Endodermal cell (in vitro differentiated cells): ENCODE measurements at regions not wholly inside any gene's neighbourhood (a gene's known extent, or its start where the extent isn't known, plus 50 kb on each side); places are given as distances from the start of the nearest gene placed in this dataset.

Source experiments
- DNase-seq: peaks from one replicate; pipeline ENCODE4 v3.0.0-alpha.2; 2017
- H3K27ac ChIP-seq: 2 replicates; pipeline ENCODE4 v1.5.1; 2013; ENCODE audit warnings: mild to moderate bottlenecking, low read depth, low read length, moderate library complexity
- H3K27me3 ChIP-seq: 2 replicates; pipeline ENCODE4 v1.6.1; 2013; ENCODE audit warnings: mild to moderate bottlenecking, low read length, moderate library complexity; ENCODE audit not compliant: insufficient read depth, control insufficient read depth, poor library complexity, severe bottlenecking
- H3K36me3 ChIP-seq: 2 replicates; pipeline ENCODE4 v1.7.0; 2013; ENCODE audit warnings: mild to moderate bottlenecking, low read length, moderate library complexity; ENCODE audit not compliant: control insufficient read depth, insufficient read depth
- H3K4me1 ChIP-seq: one replicate; pipeline ENCODE4 v1.7.0; 2013; ENCODE audit warnings: low read length; ENCODE audit not compliant: control insufficient read depth, insufficient read depth
- H3K4me3 ChIP-seq: 2 replicates; pipeline ENCODE4 v1.5.1; 2013; ENCODE audit warnings: mild to moderate bottlenecking, low read length, moderate library complexity
- H3K9ac ChIP-seq: 2 replicates; pipeline ENCODE4 v1.6.1; 2013; ENCODE audit warnings: mild to moderate bottlenecking, low read length, moderate library complexity; ENCODE audit not compliant: poor library complexity, severe bottlenecking; ENCODE audit errors: extremely low read depth
- H3K9me3 ChIP-seq: 2 replicates; pipeline ENCODE4 v1.6.1; 2013; ENCODE audit warnings: mild to moderate bottlenecking, low read length, moderate library complexity; ENCODE audit not compliant: control insufficient read depth
- H3K27ac Mint-ChIP-seq: 2 replicates; pipeline ENCODE4 v1.8.0; 2020; ENCODE audit warnings: mixed read lengths
- H3K27me3 Mint-ChIP-seq: 2 replicates; pipeline ENCODE4 v1.8.0; 2021; ENCODE audit warnings: mild to moderate bottlenecking, mixed read lengths; ENCODE audit not compliant: insufficient read depth
- H3K36me3 Mint-ChIP-seq: 2 replicates; pipeline ENCODE4 v1.8.0; 2020; ENCODE audit warnings: low read depth, mixed read lengths
- H3K4me1 Mint-ChIP-seq: 2 replicates; pipeline ENCODE4 v1.8.0; 2020; ENCODE audit warnings: mixed read lengths
- H3K4me3 Mint-ChIP-seq: 2 replicates; pipeline ENCODE4 v1.8.0; 2020; ENCODE audit warnings: mild to moderate bottlenecking, moderate library complexity, mixed read lengths
- H3K9me3 Mint-ChIP-seq: 2 replicates; pipeline ENCODE4 v1.8.0; 2020; ENCODE audit warnings: mild to moderate bottlenecking, mixed read lengths
- CTCF ChIP-seq: fragments of 200-600 bp; sonication (generic); conservative IDR thresholded peaks from 2 replicates; pipeline ENCODE4 v1.5.0; 2021; ENCODE audit warnings: antibody characterized with exemption, mild to moderate bottlenecking
- WGBS, 2 experiments: methylation state at CpG; one replicate each; pipeline versions ENCODE4 v1.1.5 to v1.1.7; 2013; ENCODE audit warnings: missing lambda C conversion rate in 2 of 2, mixed read lengths in 1 of 2; ENCODE audit not compliant: insufficient coverage in 1 of 2, insufficient read length in 1 of 2; 5-methylcytosine and 5-hydroxymethylcytosine counted together

DNA sequence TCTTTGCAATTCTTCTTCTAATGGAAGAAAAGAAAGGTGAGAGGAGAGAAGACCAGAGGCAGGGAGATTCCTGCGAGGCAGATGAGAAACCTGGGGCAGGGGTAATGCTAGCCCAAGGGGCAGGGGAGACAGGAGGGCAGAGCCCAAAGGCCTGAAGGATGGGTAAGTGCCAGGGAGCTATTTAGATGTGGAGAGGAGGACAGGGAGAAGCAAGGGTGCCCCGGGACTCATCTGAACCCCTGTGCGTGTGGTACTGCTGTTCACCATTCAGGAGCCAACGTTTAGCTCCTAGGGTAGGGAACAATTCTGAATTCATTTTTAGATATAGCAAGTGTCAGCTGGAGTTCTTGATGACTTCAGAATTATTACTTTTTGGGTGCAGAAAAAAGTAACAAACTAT lies 122.7 kb upstream of the ALDH1B1 start:
- peak; percentile 22 for DNase-seq
- TF ChIP-seq CTCF, result no peak
- no peak overlapping the region for H3K9ac ChIP-seq
- H3K4me1 Mint-ChIP-seq, result peaks cover 15% of the 10 kb centered on the region
- peaks cover 31% of the 10 kb centered on the region for H3K9me3 ChIP-seq
- no peak overlapping the region for H3K27ac Mint-ChIP-seq
- H3K27me3 Mint-ChIP-seq, result peaks cover 18% of the 10 kb centered on the region
- WGBS, 2 experiments, result 92 to 95% methylated on average over 3 to 4 of the region's 4 CpGs
- H3K36me3 Mint-ChIP-seq, result no peaks in the 10 kb centered on the region
- no peaks in the 10 kb centered on the region for H3K27me3 ChIP-seq
- H3K4me1 ChIP-seq, result peaks cover 3% of the 10 kb centered on the region
- no peak overlapping the region for H3K27ac ChIP-seq
- H3K4me3 ChIP-seq, result no peak overlapping the region
- H3K4me3 Mint-ChIP-seq, result no peak overlapping the region
- H3K36me3 ChIP-seq, result no peaks in the 10 kb centered on the region
- peaks cover 16% of the 10 kb centered on the region for H3K9me3 Mint-ChIP-seq

DNA sequence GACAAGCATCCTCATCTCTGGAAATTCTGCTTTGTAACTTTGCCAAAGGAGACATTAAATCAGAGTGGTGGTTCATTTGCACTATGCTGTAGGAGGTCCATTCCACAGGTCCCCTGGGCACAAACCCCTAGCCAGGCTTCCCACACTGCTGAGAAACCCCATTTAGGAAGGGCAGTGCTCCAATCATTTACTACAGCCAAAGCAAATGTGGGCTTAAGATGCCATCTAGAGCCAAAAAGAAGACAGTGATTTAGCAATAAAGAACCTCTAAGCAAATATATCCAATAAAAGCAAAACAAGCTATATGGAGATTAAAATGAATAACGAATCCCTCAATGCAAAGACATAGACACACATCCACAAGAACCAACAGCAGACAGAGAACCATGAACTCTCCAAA lies 129.0 kb upstream of the ALDH1B1 start:
- Histone ChIP-seq H3K4me3 (no peak overlapping the region), H3K27ac (no peak overlapping the region), H3K36me3 (no peaks in the 10 kb centered on the region), H3K9ac (no peak overlapping the region), H3K9me3 (peaks cover 39% of the 10 kb centered on the region), H3K27me3 (no peaks in the 10 kb centered on the region), H3K4me1 (no peaks in the 10 kb centered on the region)
- Mint-ChIP-seq H3K4me1 (peaks cover 3% of the 10 kb centered on the region), H3K4me3 (no peak overlapping the region), H3K9me3 (peaks cover 19% of the 10 kb centered on the region), H3K36me3 (peaks cover 2% of the 10 kb centered on the region), H3K27ac (no peak overlapping the region), H3K27me3 (peaks cover 9% of the 10 kb centered on the region)
- TF ChIP-seq CTCF, result peak; percentile 73
- 40 to 50% methylated on average over 1 of the region's 1 CpG for WGBS, 2 experiments
- no peak for DNase-seq

- Histone ChIP-seq H3K4me3 (no peak overlapping the region), H3K27ac (no peak overlapping the region), H3K9me3 (peaks cover 13% of the 10 kb centered on the region), H3K27me3 (no peaks in the 10 kb centered on the region), H3K4me1 (no peaks in the 10 kb centered on the region), H3K9ac (no peak overlapping the region), H3K36me3 (no peaks in the 10 kb centered on the region)
- H3K9me3 Mint-ChIP-seq, result peaks cover 8% of the 10 kb centered on the region
- TF ChIP-seq CTCF, result no peak
- H3K4me3 Mint-ChIP-seq, result no peak overlapping the region
- no peak overlapping the region for H3K27ac Mint-ChIP-seq
- WGBS, 2 experiments, result 95 to 96% methylated on average over 4 to 8 of the region's 8 CpGs
- no peak for DNase-seq
- H3K36me3 Mint-ChIP-seq, result peaks cover 2% of the 10 kb centered on the region
- H3K4me1 Mint-ChIP-seq, result peaks cover 6% of the 10 kb centered on the region
- H3K27me3 Mint-ChIP-seq, result peaks cover 11% of the 10 kb centered on the region
Observed at GRCh38 chr9:38259519-38260218, 132.8 kb upstream of the ALDH1B1 start.
